Esophagus muscularis mucosa (tissue), 4 donors: ENCODE measurements at regions not wholly inside any gene's neighbourhood (a gene's known extent, or its start where the extent isn't known, plus 50 kb on each side); places are given as distances from the start of the nearest gene placed in this dataset.

Source experiments
- DNase-seq: peaks from one replicate; pipeline ENCODE4 v3.0.0-alpha.2; 2017; ENCODE audit errors: extremely low spot score
- H3K27ac ChIP-seq, 4 donors: fragments of 200-600 bp; sonication (generic); replicated peaks in 1 of 4; 1 replicate in 3 of 4; 2 replicates in 1 of 4; pipeline ENCODE4 v1.5.1; 2016 to 2019; ENCODE audit warnings: mild to moderate bottlenecking in 1 of 4
- H3K27me3 ChIP-seq, 4 donors: fragments of 200-600 bp; sonication (generic); one replicate each; pipeline versions ENCODE4 v1.5.1 to v1.6.0; 2016 to 2019
- H3K36me3 ChIP-seq, 4 donors: fragments of 200-600 bp; sonication (generic); one replicate each; pipeline ENCODE4 v1.5.1; 2016 to 2019
- H3K4me1 ChIP-seq, 4 donors: fragments of 200-600 bp; sonication (generic); one replicate each; pipeline ENCODE4 v1.5.1; 2016 to 2019
- H3K4me3 ChIP-seq, 4 donors: fragments of 200-600 bp; sonication (generic); 1 replicate in 2 of 4; 2 replicates in 2 of 4; pipeline ENCODE4 v1.5.1; 2016 to 2019; ENCODE audit warnings: mild to moderate bottlenecking in 4 of 4, moderate library complexity in 1 of 4
- H3K9me3 ChIP-seq, 4 donors: fragments of 200-600 bp; sonication (generic); 1 replicate in 3 of 4; 2 replicates in 1 of 4; pipeline ENCODE4 v1.5.1; 2016 to 2019
- EP300 ChIP-seq: sonication (generic); formaldehyde crosslinking; IDR thresholded peaks from one replicate; pipeline ENCODE4 v1.6.1; 2017; ENCODE audit warnings: antibody characterized with exemption
- POLR2A ChIP-seq: fragments of 450-650 bp; IDR thresholded peaks from one replicate; pipeline ENCODE4 v1.6.1; 2017; ENCODE audit warnings: antibody characterized with exemption, moderate library complexity, mild to moderate bottlenecking, low read depth
- POLR2AphosphoS5 ChIP-seq, 2 donors: sonication (generic); formaldehyde crosslinking; IDR thresholded peaks; one replicate each; pipeline ENCODE4 v1.6.1; 2017; ENCODE audit warnings: antibody characterized with exemption in 2 of 2
- WGBS: methylation state at CpG from one replicate; pipeline ENCODE4 v1.1.5; 2018; 5-methylcytosine and 5-hydroxymethylcytosine counted together
- intact Hi-C: fragments of 100-400 bp; cut with DNase I; formaldehyde crosslinking; loops from one replicate; pipeline ENCODE4 v1.15.1; 2023
- TF ChIP-seq, protein P1 (sequence below), 3 experiments: fragments of 200-600 bp in 2 of 3; fragments of 450-650 bp in 1 of 3; sonication (generic) in 2 of 3; IDR thresholded peaks; one replicate each; pipeline ENCODE4 v1.5.1; 2017 to 2019; ENCODE audit warnings: antibody characterized with exemption in 3 of 3, mild to moderate bottlenecking in 2 of 3, moderate library complexity in 1 of 3

DNA sequence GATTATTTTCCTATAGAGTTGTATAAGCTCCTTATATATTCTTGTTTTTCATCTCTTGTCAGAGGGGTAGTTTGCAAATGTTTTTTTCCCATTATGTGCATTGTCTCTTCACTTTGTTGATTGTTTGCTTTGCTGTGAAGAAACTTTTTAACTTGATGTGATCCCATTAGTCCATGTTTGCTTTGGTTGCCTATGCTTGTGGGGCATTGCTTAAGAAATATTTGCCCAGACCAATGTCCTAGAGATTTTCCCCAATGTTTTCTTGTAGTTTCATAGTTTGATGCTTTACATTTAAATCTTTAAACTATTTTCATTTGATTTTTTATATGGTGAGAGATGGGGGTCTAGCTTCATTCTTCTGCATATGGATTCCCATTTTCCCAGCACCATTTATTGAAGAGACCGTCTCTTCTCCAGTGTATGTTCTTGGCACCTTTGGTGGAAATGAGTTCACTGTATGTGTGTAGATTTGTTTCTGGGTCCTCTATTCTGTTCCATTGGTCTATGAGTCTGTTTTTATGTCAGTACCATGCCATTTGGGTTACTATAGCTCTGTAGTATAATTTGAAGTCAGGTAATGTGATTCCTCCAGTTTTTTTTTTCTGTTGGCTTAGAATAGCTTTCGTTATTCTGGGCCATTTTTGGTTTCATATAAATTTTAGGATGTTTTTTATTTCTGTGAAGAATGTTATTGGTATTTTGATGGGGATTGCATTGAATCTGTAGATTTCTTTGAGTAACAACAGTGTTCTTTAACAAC, 165.8 kb downstream of the ABCA8 start:
- no peak overlapping the region for H3K4me3 ChIP-seq
- TF ChIP-seq POLR2AphosphoS5 (IDR thresholded peaks at IDR 0.05) (no peak), EP300 (no peak), POLR2A (no peak)
- TF ChIP-seq, protein P1, sequence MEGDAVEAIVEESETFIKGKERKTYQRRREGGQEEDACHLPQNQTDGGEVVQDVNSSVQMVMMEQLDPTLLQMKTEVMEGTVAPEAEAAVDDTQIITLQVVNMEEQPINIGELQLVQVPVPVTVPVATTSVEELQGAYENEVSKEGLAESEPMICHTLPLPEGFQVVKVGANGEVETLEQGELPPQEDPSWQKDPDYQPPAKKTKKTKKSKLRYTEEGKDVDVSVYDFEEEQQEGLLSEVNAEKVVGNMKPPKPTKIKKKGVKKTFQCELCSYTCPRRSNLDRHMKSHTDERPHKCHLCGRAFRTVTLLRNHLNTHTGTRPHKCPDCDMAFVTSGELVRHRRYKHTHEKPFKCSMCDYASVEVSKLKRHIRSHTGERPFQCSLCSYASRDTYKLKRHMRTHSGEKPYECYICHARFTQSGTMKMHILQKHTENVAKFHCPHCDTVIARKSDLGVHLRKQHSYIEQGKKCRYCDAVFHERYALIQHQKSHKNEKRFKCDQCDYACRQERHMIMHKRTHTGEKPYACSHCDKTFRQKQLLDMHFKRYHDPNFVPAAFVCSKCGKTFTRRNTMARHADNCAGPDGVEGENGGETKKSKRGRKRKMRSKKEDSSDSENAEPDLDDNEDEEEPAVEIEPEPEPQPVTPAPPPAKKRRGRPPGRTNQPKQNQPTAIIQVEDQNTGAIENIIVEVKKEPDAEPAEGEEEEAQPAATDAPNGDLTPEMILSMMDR (IDR thresholded peaks at IDR 0.05), result no peak
- WGBS, result 85% methylated on average over 2 of the region's 2 CpGs
- H3K36me3 ChIP-seq, result no peaks in the 10 kb centered on the region
- H3K27me3 ChIP-seq, result no peaks in the 10 kb centered on the region
- no peak for DNase-seq
- peaks cover 17 to 42% (median 28%) of the 10 kb centered on the region in 4 donors for H3K4me1 ChIP-seq
- intact Hi-C loops, result no loop called here
- peaks cover 0 to 9% (median 0%) of the 10 kb centered on the region in 4 donors for H3K9me3 ChIP-seq
- H3K27ac ChIP-seq, result no peak overlapping the region

- no peaks in the 10 kb centered on the region for H3K36me3 ChIP-seq
- no peaks in the 10 kb centered on the region for H3K27me3 ChIP-seq
- intact Hi-C loops, result no loop called here
- H3K4me1 ChIP-seq, result peaks cover 0 to 26% (median 10%) of the 10 kb centered on the region in 4 donors
- H3K9me3 ChIP-seq, result peaks cover 0 to 9% (median 0%) of the 10 kb centered on the region in 4 donors
- H3K4me3 ChIP-seq, result no peak overlapping the region
- no peak for DNase-seq
- WGBS, result 82% methylated on average over 7 of the region's 7 CpGs
- TF ChIP-seq POLR2A (no peak), EP300 (no peak), POLR2AphosphoS5 (IDR thresholded peaks at IDR 0.05) (no peak)
- TF ChIP-seq, protein P1 (IDR thresholded peaks at IDR 0.05), result no peak
- H3K27ac ChIP-seq, result no peak overlapping the region
Measured at GRCh38 chr17:68785565-68786486, 169.4 kb downstream of the ABCA8 start.

- Histone ChIP-seq H3K27ac (peak overlapping the region in 2 of 4 donors; percentile 34 to 37), H3K36me3 (no peaks in the 10 kb centered on the region), H3K27me3 (no peaks in the 10 kb centered on the region), H3K4me1 (peaks cover 0 to 17% (median 4%) of the 10 kb centered on the region in 4 donors), H3K9me3 (peaks cover 0 to 8% (median 0%) of the 10 kb centered on the region in 4 donors), H3K4me3 (no peak overlapping the region)
- DNase-seq, result no peak
- intact Hi-C loops, result no loop called here
- TF ChIP-seq POLR2A, result no peak
- no peak for TF ChIP-seq EP300
- 71% methylated on average over 3 of the region's 3 CpGs for WGBS
Measured at GRCh38 chr17:68784431-68784830, 170.8 kb downstream of the ABCA8 start.

DNA sequence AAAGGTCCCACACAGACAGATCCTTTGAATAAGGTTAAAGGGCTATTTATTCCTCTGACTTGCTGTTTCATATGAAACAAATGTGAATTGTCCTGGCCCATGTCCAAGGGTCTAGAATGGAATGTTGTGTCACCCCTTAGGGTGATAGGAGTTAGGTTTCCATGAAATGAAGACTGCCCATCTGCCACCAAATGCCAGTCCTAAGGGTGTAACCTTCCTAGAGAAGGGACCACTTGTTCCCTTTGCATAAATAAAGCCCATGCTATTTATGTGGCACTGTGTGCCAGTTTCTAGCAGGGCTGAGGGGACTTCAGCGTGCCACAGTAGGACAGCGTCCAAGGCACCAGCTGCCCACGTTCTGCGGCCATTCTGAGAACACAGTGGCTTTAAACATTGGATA, 171.3 kb downstream of the ABCA8 start:
- intact Hi-C loops, result no loop called here
- 88% methylated on average over 4 of the region's 4 CpGs for WGBS
- H3K27me3 ChIP-seq, result no peaks in the 10 kb centered on the region

More for the DNA sequence above, 171.3 kb downstream of the ABCA8 start:
- Histone ChIP-seq H3K36me3 (no peaks in the 10 kb centered on the region), H3K4me3 (no peak overlapping the region), H3K4me1 (peaks cover 3 to 17% (median 7%) of the 10 kb centered on the region in 4 donors), H3K9me3 (peaks cover 0 to 2% (median 0%) of the 10 kb centered on the region in 4 donors), H3K27ac (peak overlapping the region in 2 of 4 donors; percentile 34 to 37)
- TF ChIP-seq POLR2A (no peak), EP300 (no peak), POLR2AphosphoS5 (IDR thresholded peaks at IDR 0.05) (no peak)
- TF ChIP-seq, protein P1 (IDR thresholded peaks at IDR 0.05), result no peak
- DNase-seq, result no peak
